ENCODE measurements at regions not wholly inside any gene's neighbourhood (a gene's known extent, or its start where the extent isn't known, plus 50 kb on each side); places are given as distances from the start of the nearest gene placed in this dataset.
A peak's percentile ranks its signal among the peaks of the same experiment; 100 is the strongest.

- DNase-seq (ENCODE audit: low spot score) = no peak
Observed at GRCh38 chr11:113634940-113635575, 71.0 kb downstream of the TMPRSS5 start.

DNA sequence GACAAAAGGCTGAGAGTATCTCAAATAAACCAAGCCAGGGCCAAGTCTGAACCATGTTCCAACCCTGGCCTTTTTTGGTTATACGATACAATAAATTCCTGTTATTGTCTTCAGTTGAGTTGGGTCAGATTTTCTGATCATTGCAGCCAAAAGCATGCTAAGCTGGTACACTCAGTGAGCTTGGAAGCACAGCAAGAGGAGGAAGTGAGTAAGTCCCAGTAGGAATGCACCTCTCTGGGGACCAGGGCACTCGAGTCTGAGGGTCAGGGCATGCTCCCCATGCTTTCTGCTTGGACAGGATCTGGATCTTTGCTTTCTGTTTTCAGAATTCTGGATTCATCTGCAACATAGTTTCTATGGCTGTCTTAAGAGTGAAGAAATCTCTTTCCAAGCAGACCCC, 73.1 kb downstream of the TMPRSS5 start:
- DNase-seq (ENCODE audit: low spot score) = no peak

DNA sequence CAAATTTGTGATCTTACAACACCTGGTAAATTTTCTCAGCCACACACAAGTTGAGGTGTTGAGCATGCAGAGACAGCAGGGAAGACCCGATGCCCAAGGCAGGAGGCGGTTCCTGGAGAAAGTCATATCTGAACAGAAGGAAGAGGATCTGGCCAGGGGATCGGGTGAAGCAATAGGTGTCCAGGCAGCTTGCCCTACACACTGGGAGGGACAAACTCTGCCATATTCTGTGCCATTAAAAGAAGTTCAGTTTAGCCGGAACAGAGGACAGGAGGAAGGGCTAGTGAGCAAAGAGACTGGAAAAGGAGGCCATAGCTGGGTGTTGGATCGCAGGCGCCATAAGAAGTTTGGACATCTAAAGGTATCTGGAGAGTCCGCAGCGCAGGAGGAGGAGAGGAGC, 76.5 kb downstream of the TMPRSS5 start:
- DNase-seq (ENCODE audit: low spot score) = no peak

GRCh38 chr11:113628912-113629311, 77.2 kb downstream of the TMPRSS5 start:
- DNase-seq (ENCODE audit: low spot score) = no peak

DNA sequence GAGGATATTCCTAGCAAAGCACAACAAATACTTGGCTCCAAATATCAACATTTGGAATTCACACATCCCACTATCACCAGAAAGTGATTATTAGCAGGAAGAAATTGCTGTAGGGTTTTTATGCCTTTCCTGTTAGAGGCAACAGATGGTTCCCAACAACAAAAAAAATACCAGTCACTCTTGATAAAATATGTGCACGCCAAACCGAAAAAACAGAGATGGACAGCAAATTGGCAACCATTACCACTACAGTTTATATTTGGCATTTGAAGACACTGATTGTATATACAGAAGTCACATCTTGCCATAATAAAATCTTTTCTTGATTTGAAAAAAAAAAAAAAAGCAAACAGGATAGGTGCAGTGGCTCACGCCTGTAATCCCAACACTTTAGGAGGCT, 78.2 kb downstream of the TMPRSS5 start:
- DNase-seq (ENCODE audit: low spot score) = no peak

DNA sequence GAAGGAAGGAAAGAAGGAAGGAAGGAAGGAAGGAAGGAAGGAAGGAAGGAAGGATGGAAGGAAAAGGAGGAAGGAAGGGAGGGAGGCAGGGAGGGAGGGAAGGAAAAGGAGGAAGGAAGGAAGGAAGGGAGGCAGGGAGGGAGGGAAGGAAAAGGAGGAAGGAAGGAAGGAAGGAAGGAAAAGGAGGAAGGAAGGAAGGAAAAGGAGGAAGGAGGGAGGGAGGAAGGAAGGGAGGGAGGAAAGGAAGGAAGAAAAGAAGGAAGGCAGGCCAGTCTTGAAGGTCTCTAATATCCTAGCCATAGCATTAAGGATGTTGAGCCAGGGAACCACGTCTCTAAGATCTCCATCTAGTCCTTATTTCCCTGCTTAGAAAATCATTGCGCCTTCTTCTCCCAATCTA, 78.8 kb downstream of the TMPRSS5 start:
- DNase-seq (ENCODE audit: low spot score) = no peak

GRCh38 chr11:113626736-113627135, 79.4 kb downstream of the TMPRSS5 start:
- no peak for DNase-seq (ENCODE audit: low spot score)

GRCh38 chr11:113623114-113623513, 83.0 kb downstream of the TMPRSS5 start:
- DNase-seq (ENCODE audit: low spot score) = no peak

DNA sequence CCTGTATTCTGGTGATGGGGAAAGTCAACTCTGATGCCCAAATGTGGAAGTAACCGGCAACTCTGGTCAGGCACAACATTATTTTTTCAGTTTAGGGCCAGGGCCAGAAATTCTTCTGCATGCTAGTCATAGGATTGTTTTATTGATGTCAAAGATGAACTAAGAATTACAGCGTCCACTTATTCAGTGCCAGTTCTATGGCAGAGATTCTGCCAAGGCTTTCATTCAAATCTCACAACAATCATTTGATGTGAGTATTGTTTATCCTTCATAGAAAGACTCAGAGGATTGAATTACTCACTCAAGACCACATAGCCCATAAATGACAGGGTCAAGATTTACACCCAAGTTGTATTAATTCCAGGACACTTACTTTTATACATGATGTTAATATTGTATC, 87.7 kb downstream of the TMPRSS5 start:
- DNase-seq (ENCODE audit: low spot score) = no peak

DNA sequence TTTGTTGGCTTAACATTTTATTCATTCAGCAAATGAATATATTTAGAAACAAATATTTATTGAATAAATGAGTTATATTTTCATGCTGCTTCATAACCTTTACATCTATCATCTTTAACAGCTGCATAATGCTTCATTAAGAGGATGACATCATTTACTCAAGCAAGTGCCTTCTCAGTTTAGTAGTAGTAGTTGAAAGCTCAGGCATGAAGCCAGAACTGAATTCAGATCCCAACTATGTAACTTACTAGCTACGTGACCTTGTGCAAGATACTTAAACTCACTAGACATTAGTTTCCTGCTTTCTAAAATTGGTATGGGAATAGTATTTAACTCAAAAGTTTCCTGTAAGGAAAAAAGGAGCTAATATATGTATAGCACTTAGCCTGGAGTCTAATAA, 90.3 kb downstream of the TMPRSS5 start:
- no peak for DNase-seq (ENCODE audit: low spot score)

DNA sequence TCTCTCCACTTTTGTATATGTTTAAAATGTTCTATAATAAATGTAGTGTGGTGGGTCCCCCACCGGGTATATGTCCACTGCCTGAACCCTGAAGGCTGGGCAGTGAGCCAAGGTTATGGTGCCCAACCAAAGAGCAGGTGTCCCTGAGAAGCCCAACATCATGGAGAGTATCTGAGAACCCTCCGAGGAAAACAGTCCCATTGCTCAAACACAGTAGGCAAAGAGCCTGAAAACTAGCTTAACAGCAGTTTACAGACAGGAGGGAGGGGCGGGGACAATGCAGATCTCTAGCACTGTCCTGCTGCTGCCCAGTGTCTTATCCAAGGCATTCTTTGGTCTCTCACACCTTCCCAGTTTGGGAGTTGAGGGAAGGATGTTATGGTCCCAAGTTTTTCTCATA, 91.0 kb downstream of the TMPRSS5 start:
- no peak for DNase-seq (ENCODE audit: low spot score)

- DNase-seq (ENCODE audit: low spot score) = no peak
Observed at GRCh38 chr11:113614097-113614496, 92.0 kb downstream of the TMPRSS5 start.

GRCh38 chr11:113613619-113614018, 92.5 kb downstream of the TMPRSS5 start:
- no peak for DNase-seq (ENCODE audit: low spot score)

- no peak for DNase-seq (ENCODE audit: low spot score)
Observed at GRCh38 chr11:113604186-113604585, 101.9 kb downstream of the TMPRSS5 start.

DNA sequence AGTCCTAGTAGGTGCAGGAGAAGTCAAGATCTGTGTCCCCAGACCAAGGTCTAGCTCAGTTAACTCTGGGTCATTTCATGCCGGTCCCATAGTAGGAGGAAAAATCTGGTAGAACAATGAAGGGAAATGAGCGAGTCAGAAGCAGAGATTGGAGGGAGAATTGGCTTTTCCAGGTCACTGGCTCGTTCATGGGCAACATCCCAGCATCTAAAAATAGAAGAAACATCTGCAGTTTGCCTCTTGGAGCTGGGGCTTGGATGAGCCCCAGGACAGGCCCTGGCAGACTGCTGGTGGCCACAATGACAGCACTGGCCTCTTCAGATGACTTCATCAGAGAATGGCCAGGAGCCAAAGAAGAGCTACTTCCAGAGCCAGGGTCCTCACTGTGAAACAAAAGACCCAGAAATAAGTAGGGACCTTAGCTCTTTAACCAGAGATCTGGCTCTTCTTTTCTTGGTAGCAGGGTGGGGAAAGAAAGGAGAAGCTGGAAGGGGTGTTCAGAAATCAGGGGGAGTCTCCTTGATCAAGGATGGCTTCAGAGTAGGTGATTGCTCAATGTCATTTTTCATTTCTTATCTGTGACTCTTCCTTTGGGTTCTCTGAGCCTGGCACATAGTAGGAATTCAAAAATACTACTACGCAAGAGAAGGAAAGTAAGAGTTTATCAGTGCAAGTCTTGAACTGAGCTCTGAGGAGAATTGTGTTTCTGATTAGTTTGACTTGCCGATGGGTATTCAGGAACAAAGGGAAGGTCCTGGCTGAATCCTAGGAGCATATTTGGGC, 102.6 kb downstream of the TMPRSS5 start:
- no peak for DNase-seq (ENCODE audit: low spot score)

DNA sequence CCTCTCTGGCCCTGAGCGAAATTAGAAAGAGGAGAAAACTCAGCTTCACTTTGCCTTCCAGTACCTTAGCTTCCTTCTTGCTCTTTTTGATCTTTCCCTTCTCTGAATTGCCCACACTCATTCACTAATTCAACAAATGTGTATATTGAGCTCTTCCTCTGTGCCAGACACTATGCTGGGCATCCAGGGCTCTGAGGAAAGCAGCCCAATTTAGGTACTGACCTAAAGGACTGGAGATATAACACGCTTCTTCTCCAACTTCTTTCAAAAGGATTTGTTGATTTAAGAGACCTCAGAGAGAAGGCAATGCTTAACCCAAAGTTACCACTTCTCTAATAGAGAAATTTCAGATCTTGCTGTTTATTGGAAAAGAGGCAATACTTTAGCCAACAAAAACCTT, 103.6 kb downstream of the TMPRSS5 start:
- no peak for DNase-seq (ENCODE audit: low spot score)

GRCh38 chr11:113596658-113597057, 109.5 kb downstream of the TMPRSS5 start:
- no peak for DNase-seq (ENCODE audit: low spot score)

GRCh38 chr11:113595810-113596594, 110.1 kb downstream of the TMPRSS5 start:
- no peak for DNase-seq (ENCODE audit: low spot score)

- DNase-seq (ENCODE audit: low spot score) = no peak
Observed at GRCh38 chr11:113593698-113594308, 112.3 kb downstream of the TMPRSS5 start.

DNA sequence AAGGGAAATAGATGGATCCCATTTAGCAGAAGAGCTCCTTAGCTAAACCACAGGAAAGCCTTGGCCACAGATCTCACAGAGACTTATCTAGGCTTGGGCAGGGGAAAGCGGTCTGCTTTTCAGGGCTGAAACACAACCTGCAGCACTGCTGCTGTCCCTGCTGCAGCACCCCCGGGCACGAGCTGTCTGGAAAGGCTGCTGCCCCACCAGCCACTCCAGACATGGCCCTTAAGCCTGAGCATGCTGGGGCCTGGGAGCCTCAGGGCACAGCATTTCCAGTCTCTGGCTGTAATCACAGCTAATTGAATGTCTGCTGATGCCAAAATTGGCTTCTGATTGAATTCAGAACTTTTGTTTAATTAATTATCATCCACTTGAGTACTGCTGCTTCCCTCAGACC, 115.0 kb downstream of the TMPRSS5 start:
- DNase-seq (ENCODE audit: low spot score) = no peak

GRCh38 chr11:113587308-113587739, 112.1 kb upstream of the DRD2 start:
- peak; percentile 50 for DNase-seq (ENCODE audit: low spot score)

DNA sequence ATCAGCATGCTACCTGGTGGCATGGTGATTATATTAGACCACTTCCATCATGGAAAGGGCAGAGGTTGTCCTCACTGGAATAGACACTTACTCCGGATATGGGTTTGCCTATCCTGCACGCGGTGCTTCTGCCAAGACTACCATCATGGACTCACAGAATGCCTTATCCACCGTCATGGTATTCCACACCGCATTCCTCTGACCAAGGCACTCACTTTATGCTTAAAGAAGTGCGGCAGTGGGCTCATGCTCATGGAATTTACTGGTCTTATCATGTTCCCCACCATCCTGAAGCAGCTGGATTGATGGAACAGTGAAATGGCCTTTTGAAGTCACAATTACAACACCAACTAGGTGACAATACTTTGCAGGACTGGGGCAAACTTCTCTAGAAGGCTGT, 109.2 kb upstream of the DRD2 start:
- DNase-seq (ENCODE audit: low spot score) = no peak

Data from HT-29 (cell line).